Left renal cortex interstitium (tissue), 4 donors: ENCODE measurements at regions not wholly inside any gene's neighbourhood (a gene's known extent, or its start where the extent isn't known, plus 50 kb on each side); places are given as distances from the start of the nearest gene placed in this dataset.
A peak's percentile ranks its signal among the peaks of the same experiment; 100 is the strongest.
"Not testable (repeated sequence)": the region's sequence is repeated elsewhere in the genome, so short reads cannot be mapped to it uniquely, and the experiment has no call there.

Experiments used
- DNase-seq, 4 donors: peaks; one replicate each; pipeline ENCODE4 v3.0.0-alpha.2; 2013; ENCODE audit warnings: low read depth in 4 of 4, low spot score in 2 of 4, missing footprints in 1 of 4

GRCh38 chr2:239834143-239834542 is 191.0 kb downstream of the NDUFA10 start:
- no peak for DNase-seq

GRCh38 chr2:239833269-239834109 is 191.7 kb downstream of the NDUFA10 start:
- no peak for DNase-seq

DNA sequence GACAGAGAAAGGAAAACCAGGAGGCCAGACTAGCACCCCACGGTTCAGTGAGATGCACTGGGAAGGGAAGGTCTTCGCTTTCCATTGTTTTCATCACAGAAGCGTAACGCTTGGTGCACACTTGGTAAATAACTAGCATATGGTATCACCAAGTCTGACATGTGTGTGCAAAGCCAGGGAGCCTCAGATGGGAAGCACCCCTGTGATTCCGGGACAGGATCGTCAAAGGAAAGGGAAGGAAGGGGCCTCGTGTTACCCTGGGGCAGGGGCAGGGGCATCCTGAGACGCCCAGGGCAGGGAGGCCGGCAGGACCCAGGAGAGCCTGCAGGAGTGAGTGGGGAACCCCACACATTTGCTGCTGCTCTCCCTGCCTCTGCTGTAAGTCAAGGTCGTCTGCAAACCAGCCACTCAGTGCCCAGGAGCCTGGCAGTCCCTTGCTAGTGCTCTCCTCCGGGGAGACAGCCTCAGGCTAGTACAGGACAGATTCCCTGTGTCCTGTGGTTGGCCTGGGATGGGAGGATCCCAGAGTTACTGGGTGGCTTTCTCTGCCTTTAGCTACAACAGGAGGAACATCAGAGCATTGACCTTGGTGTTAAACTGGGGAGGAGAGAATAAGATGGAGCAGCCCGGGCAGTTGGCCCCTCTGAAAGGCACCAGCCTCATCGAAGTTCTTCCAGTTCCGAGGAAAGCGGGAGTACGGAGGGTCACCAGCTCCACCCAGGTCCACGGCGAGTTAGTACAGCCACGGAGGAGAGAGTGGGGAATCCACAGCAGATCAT is 192.5 kb downstream of the NDUFA10 start:
- DNase-seq: no peak

- no peak for DNase-seq
These were observed 193.2 kb downstream of the NDUFA10 start for GRCh38 chr2:239831861-239832489.

DNA sequence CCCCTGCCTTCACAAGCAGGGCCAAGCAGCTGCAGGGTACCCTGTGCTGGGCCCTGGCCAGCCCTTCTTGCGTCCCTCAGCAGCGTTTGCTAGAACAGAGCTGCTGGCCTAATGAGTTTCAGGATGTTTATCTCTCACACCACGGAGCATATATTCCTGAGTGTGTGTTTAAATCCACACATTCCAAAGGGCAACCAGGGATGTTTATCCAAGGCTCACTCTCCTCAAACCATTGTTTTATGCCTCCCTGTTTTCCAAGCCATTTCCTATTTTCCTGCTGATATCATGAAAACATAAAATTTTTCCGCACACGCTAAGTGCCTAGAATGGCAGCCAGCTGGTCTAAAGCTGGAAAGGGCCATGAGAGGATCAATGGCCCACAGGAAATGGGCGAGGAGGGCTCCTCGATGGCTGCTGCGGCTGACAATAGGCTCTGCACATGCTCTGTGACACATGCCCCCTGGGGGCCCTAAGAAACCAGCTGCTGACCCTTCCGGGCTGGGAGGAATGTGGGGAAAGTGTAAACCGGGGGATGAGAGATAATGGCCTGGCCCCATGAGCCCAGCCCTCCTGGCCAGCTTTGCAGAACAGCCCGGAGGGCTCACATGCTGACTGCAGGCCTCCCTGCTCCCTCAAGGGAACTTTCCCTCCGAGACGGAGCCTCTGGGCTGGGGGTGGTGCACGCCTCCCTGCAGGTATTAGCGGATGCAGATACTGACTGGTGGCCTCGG is 194.0 kb downstream of the NDUFA10 start:
- DNase-seq: no peak

DNA sequence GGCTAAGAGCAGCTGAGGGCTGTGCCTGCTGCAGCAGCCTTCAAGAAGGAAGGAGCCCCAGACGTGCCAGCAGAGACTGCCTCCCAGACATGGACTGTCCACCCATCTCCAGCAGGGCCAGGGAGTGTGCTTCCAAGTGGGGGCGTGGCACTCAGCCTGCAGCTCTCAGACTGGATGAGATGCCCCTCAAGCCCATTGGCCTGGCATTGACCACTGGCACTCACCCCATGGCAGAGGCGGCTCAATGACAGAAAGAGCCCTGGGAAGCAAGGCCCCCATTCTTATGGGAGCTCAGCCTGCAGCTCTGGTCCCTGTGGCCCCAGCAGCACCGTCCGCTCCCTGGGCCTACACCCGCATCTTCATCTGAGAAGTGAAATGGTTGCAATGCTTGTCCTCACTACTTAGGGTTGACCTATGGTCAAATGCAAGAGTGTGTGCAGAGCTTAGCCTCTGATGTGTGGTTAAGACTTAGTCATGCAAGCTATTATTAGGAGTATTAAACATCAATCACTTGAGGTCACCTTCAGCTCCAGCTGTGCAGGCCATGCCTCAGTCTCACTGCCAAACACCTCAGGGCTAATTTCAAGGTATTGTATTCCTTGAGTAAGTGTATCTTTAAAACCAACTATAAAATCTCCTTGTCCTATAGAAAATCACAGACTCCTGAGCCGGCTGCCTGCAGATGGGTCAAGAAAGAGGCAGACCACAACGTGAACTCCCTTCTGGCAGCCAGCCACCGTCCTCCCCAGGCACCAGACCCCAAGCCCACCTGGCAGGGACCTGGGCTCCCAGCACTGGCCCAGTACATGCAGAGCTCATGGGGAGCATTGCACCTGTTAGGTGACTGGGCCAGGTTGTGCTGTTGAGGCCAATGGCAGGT is 194.8 kb downstream of the NDUFA10 start:
- no peak for DNase-seq

DNA sequence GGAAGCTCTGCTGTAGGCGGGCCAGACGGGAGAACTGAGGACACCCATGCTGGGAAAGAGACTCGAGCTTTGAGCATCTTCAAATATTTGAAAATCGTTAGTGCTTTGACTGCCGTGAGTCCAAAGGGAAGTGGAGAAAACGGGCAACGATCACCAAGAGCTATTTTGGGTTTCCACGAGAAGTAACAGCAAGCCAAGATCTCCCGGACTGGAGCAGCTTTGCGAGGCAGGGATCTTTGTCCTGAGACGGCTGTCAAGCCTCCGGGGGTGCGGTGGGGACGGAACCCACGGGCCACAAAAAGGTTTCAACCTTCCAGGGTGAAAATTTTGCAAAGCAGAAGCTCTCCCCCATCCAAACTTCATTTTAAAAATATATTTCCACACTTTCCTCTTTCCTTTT is 195.8 kb downstream of the NDUFA10 start:
- no peak for DNase-seq

- not testable (repeated sequence) for DNase-seq
These were observed 196.2 kb downstream of the NDUFA10 start for GRCh38 chr2:239828973-239829275.

DNA sequence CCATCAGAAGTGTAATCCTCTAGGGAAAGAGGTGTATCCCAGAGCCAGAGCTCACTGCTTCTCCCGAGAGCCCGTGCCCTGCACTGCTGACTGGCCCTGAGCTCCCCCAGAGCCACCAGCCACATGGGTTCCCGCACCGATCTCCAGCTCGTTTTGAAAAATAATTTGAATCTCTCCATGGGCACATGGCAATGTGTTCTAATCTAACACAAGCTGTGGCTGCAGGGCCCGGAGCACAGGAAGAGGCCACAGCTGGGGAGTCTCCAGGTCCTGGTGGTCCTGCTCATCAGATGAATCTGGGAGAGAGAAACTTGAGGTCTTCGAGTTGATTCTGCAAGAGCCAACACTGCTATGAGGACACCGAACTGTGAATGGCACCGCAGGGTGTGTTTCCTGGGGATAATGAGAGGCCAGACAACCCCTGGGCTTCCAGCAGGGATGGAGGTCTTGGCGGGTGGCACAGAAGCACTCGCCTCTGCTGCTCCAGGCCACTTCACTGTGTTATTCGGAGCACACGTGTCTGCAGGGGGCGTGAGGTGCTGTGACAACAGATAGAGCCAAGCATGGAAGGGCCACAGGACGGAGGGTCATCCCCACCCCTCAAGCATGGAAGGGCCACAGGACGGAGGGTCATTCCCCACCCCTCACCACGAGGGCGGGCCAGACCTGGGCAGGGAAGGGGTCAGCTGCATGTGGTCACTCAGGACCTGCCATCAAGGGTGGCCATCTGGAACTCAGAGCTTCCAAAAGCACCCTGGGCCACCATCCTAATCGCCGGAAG is 196.8 kb downstream of the NDUFA10 start:
- no peak for DNase-seq

DNA sequence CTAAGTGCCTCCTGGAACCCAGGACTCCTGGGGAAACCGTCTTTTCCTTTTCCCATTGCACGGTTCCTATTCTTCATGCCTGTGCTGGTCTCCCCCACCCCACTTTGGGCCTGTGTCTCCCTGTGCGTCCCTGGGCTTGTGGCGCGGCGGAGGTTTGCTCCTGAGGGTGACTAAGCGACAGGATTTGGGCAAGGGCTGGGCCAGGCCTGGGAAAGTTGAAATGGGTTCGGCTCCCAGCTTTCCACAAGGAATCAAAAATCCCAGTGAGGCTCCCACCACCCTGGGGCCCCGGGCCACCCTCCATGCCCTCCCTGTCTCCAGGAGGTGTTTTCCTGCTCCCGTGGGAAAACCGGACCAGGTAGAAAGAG is 197.6 kb downstream of the NDUFA10 start:
- no peak for DNase-seq

GRCh38 chr2:239826786-239827522 is 198.2 kb downstream of the NDUFA10 start:
- DNase-seq: no peak

DNA sequence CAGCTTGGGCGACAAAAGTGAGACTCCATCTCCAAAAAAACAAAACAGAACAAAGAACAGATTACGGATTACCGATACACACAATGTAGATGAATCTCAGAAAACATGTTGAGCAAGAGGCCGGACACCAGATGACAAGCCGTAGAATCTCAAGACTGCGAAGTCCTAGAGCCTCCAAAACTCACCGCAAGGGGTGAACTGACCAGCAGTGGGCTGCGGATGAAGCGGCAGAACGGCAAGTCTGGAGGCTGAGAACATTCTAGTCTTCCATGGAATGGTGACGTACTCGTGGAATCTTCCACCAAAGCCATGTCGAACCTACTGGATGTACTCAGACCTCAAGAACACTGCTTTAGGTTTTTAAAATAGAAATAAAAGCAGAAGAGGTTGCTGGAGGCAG is 198.8 kb downstream of the NDUFA10 start:
- no peak for DNase-seq

DNA sequence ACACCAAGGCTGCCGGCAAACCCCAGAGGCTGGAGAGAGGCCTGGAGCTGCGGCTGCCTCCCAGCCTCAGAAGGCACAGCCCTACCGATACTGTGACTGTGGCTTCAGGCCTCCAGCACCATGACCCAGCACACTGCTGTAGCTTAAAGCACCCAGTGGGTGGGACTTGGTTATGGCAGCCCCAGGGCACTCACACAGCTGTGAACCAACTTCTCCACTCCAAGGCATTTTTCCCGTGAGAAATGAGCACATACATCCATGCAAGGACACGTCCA is 199.5 kb downstream of the NDUFA10 start:
- DNase-seq: no peak

- DNase-seq: no peak
These were observed 200.1 kb downstream of the NDUFA10 start for GRCh38 chr2:239824866-239825704.

- DNase-seq: peak in 1 of 4 donors; percentile 50
These were observed 201.0 kb downstream of the NDUFA10 start for GRCh38 chr2:239824046-239824694.

DNA sequence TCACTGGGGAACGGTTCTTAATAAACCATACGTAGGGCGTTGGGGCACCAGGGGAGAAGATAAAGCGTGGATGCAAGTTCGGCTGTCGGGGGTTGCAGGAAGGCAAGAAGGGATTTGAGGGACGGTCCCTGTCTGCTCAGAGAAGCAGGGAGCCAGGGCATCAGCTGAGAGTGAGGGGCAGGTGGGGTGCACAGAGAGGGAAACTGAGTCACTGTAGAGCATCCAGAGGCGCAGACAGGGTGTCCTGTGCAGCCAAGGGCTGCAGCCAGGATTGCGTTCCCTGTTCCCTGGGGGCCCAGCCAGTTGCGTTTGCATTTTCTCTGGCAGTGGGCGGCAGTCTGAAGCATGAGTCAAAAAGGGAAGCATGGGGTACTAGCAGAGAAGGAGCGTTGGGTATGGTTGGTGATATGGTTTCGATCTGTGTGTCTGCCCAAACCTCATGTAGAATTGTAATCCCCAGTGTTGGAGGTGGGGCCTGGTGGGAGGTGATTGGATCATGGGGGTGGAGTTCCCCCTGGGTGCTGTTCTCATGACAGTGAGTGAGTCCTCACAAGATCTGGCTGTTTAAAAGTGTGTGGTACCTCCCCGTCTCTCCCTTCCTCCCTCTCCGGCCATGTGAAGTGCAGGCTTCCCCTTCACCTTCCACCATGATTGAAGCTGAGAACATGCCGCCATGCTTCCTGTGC is 202.9 kb downstream of the NDUFA10 start:
- DNase-seq: no peak

GRCh38 chr2:239821694-239822075 is 203.5 kb downstream of the NDUFA10 start:
- DNase-seq: no peak
